GM21360 (cell line): ENCODE measurements at regions not wholly inside any gene's neighbourhood (a gene's known extent, or its start where the extent isn't known, plus 50 kb on each side); places are given as distances from the start of the nearest gene placed in this dataset.
"Not testable (repeated sequence)": the region's sequence is repeated elsewhere in the genome, so short reads cannot be mapped to it uniquely, and the experiment has no call there.

ENCODE experiments used
- ATAC-seq: cut with Tn5 transposase; IDR thresholded peaks from one replicate; pipeline ENCODE4 v1.9.1; 2021; ENCODE audit warnings: mild to moderate bottlenecking, moderate library complexity; ENCODE audit not compliant: unreplicated experiment

- no peak for ATAC-seq
Observed at GRCh38 chrX:3820167-3820566, 106.7 kb upstream of the PRKX start.

GRCh38 chrX:3817480-3817879, 104.0 kb upstream of the PRKX start:
- ATAC-seq = not testable (repeated sequence)

DNA sequence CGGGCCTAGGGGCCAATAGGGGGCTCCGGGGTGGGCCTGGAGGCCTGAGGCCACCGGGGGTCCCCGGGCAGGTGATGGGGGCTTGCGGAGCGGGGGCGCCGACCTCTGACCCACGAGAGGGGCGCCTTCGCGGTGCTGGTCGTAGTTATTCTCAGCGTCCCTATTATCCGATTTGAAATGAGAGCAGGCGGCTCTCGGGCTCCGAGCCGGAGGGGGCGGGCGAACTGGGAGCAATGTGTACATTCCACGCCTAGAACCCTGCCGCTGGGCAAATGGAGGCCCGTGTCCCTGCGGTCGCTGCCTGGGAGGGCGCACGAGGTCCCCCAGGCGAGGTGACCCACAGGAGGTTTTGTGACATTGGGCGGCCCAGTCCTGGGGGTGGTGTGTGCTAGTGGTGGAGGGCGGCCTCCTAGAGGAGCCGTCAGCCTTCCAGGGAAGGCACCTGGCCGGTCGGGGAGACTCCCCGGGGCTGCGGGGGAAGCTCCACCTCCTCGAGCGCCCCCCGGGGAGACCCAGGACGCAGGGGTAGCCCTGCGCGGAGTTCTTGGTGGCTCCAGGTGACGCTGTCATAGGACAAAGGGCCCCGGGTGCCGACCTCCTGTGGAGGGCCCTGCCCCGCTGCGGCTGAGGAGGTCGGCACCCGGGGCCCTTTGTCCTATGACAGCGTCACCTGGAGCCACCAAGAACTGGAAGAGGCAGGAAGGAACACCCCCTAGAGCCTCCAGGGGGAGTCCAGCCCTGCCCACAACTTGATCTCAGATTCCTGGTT, 102.6 kb upstream of the PRKX start:
- peak; percentile 13 for ATAC-seq

- ATAC-seq = peak; percentile 29
Observed at GRCh38 chrX:3811331-3812311, 98.2 kb upstream of the PRKX start.

- no peak for ATAC-seq
Observed at GRCh38 chrX:3807906-3808305, 94.5 kb upstream of the PRKX start.

- ATAC-seq = no peak
Observed at GRCh38 chrX:3806630-3807029, 93.2 kb upstream of the PRKX start.

DNA sequence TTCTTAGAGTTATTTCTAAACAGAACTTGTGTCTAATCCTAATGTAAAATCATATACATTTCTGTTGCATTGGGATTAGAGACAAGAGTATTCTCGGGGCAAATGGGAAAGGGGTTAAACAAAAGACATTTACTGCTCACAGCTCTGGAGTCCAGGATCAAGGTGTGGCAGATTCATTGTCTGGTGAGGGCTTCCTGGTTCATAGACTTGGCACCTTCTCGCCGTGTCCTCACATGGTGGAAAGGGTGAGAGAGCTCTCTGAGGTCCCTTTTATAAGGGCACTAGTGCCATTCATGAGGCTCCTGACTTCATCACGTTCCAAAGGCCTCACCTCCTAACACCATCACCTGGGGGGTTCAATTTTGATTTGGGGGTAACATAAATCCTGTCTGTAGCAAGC, 90.3 kb upstream of the PRKX start:
- ATAC-seq = no peak

DNA sequence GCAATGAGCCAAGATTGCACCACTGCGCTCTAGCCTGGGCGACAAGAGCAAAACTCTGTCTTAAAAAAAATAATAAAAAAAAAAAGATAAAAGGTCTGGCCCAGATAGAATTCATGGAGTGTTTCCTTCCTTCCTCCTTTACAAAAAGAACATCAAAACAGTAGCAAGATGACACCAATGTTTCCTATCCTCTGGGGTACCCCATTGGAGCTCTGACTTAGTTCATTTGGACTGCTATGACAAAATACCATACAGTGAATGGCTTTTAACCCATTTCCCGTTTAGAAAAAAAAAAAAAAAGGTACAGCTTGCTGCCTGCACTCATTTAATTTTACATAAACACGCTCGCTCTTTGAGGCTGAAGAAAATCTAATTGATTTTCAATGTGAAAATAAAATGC, 89.9 kb upstream of the PRKX start:
- no peak for ATAC-seq

- not testable (repeated sequence) for ATAC-seq
Observed at GRCh38 chrX:3795411-3795810, 82.0 kb upstream of the PRKX start.

DNA sequence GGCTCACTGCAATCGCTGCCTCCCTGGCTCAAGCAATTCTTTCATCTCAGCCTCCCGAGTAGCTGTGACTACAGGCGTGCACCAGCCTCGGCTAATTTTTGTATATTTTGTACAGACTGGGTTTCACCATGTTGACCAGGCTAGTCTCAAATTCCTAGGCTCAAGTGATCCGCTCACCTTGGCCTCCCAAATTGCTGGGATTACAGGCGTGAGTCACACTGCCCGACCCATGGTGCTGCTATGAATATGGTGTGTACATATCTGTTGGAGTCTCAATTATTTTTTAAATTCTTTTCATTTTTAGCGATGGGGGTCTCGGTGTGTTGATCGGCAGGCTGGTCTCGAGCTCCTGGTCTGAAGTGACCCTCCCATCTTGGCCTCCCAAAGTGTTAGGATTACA, 78.0 kb upstream of the PRKX start:
- ATAC-seq = no peak

DNA sequence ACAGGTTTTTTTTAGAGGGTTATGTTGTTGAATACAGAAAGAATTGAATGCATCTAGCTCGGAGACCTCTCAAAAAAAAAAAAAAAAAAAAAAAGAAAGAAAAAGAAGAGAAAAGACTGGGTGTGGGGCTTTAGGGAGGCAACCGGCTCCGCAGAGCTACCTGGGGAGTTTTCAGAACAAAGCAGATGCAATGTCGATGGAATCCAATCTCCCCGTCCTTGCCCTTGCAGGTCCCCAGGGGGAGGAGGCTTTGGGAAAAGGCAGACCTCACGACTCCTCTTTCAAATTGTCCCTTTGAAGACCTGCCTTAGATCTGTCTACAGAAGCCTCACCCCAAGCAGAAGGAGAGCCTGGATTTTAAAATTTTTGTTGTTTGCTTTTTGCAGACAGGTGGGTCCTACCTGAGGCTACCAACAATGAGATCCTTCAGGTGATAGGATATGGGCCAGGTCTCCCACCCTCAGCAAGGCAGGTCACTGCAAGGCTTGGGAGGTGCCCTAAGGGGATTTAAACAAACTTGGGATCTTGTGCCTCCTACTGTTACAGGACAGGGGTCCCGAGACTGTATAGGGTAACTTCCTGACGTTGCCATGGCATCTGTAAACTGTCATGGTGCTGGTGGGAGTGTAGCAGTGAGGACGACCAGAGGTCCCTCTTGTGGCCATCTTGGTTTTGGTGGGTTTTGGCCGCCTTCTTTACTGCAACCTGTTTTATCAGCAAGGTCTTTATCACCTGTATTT, 75.2 kb upstream of the PRKX start:
- no peak for ATAC-seq

DNA sequence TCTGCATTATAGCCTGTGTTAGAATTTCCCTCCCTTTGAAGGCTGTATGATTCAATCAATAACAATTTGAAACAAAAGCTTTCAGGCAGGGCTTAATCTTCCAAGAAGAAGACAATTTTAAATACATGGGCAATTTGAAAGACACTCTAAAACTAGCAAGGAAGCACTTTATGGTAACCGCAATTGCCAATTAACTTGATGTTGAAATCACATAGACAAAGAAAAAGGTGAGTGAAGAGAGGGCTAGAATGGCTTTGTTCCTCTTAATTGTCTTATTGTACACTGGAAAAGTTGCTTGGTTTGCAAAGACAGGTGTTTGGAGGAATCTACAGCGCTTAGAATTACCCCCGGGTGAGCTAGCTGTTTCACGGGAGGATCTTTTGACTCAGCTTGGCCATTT, 74.4 kb upstream of the PRKX start:
- no peak for ATAC-seq

- ATAC-seq = not testable (repeated sequence)
Observed at GRCh38 chrX:3785822-3786221, 72.4 kb upstream of the PRKX start.

DNA sequence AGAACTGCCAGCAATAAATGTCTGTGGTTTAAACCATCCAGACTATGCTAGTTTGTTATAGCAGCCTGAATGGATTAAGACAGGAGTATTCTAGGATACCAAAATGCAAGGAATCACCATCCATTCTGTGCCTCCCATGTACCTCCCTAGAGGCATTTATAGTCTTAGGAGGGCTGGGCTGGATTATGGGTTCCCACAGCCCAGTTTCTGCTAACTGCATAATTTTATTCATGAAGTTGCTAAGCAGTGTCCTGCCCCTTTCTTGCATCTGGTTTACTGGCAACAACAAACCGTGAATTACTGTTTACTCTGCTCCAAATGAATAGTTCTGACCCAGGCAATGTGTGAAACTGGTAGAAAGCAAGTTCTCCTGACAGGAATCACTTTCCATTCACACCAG, 67.1 kb upstream of the PRKX start:
- ATAC-seq = no peak

DNA sequence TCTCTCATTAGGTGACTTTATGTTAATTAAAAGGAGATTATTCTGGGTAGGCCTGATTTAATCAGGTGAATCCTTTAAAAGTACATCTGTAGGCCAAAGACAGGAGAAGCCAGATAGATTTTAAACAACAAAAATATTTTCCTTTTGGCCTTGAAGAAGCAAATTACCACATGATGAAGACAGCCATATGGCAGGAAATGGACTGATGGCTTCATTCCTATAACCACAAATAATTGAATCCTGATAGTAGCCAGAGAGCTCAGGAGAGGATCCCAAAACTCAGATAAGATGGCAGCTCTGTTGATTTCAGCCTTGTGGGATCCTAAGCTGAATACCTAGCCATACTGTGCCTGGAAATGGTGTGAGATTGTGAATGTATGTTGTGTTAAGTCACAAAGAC, 66.1 kb upstream of the PRKX start:
- no peak for ATAC-seq

DNA sequence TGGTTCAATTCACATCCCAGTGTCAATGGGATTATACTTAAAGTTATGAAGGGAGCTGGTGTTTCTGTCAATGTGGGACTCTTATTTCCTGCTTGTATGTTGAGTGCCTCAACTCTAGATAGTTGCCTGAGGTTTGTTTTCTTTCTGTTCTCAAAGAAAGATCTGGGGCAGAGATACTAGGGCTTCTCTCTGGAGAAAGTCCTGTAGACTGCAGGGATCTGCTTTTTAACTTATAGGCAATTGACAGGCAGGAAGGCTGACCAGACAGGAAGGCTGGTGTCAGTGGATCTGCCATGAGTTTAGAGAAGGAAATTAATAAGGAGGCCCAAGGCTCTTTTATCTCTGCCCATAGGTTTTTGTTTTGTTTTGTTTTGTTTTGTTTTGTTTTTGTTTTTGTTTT, 64.0 kb upstream of the PRKX start:
- no peak for ATAC-seq

DNA sequence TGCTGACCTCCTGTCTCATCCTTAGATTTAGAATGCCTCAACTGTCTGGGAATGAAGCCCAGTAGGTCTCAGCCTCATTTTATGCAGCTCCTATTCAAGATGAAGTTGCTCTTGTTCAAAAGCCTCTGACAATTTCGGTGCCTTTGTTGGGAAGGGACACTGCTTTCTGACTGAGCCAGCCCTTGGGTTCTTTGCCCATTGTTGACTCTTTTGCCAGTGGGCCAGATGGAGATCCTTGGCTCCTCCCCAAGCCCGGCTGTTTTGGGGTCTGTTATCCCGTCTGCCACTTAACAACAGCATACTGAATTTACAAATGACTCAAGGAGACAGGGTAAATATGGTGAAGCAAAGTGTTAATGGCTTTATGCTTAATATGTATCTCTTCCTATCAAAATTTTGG, 58.3 kb upstream of the PRKX start:
- no peak for ATAC-seq

- no peak for ATAC-seq
Observed at GRCh38 chrX:3768881-3769280, 55.4 kb upstream of the PRKX start.
